ENCODE measurements at regions not wholly inside any gene's neighbourhood (a gene's known extent, or its start where the extent isn't known, plus 50 kb on each side); places are given as distances from the start of the nearest gene placed in this dataset.

DNA sequence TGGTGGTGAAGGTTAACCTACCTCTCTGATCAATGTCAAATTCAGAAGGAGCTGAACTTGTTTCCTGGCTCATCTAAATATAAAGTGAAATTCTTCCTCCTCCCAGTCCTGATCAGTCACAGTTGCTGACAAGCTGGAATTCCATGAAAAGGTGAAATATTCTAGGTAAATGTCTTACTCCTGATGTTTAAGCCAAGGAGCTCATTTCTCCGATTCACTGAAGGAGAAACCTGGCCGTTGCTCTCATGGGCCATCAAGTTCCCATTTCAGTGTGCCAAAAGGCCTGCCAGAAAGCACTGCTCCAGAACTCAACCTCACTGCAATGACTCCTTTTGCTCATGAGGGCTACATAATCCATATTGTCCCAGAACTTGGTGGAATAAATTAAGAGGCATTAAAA, 707.5 kb downstream of the GALC start:
- TF ChIP-seq, protein P1, sequence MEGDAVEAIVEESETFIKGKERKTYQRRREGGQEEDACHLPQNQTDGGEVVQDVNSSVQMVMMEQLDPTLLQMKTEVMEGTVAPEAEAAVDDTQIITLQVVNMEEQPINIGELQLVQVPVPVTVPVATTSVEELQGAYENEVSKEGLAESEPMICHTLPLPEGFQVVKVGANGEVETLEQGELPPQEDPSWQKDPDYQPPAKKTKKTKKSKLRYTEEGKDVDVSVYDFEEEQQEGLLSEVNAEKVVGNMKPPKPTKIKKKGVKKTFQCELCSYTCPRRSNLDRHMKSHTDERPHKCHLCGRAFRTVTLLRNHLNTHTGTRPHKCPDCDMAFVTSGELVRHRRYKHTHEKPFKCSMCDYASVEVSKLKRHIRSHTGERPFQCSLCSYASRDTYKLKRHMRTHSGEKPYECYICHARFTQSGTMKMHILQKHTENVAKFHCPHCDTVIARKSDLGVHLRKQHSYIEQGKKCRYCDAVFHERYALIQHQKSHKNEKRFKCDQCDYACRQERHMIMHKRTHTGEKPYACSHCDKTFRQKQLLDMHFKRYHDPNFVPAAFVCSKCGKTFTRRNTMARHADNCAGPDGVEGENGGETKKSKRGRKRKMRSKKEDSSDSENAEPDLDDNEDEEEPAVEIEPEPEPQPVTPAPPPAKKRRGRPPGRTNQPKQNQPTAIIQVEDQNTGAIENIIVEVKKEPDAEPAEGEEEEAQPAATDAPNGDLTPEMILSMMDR (IDR thresholded peaks at IDR 0.05) = no peak
- Histone ChIP-seq H3K4me3 (ENCODE audit: low read length) (no peak overlapping the region), H3K27me3 (ENCODE audit: control insufficient read depth, insufficient read depth, low read length) (no peaks in the 10 kb centered on the region), H3K36me3 (ENCODE audit: control insufficient read depth, insufficient read depth, low read length) (no peaks in the 10 kb centered on the region), H3K4me1 (ENCODE audit: control insufficient read depth, insufficient read depth, low read length) (no peaks in the 10 kb centered on the region), H3K27ac (ENCODE audit: low read length) (no peak overlapping the region), H3K9me3 (ENCODE audit: control insufficient read depth, insufficient read depth, low read length) (peaks cover 2% of the 10 kb centered on the region)
- Mint-ChIP-seq H3K27me3 (ENCODE audit: low read depth in 2 of 2) (no peaks in the 10 kb centered on the region), H3K4me1 (no peaks in the 10 kb centered on the region), H3K9me3 (peaks cover 8 to 22% of the 10 kb centered on the region in 2 donors), H3K27ac (no peak overlapping the region), H3K36me3 (no peaks in the 10 kb centered on the region), H3K4me3 (no peak overlapping the region)
- DNase-seq (no peak), ATAC-seq (no peak)
- 82% methylated on average over 2 of the region's 2 CpGs for WGBS (ENCODE audit: insufficient coverage)
- intact Hi-C loops (cut with micrococcal nuclease) = no loop called here

DNA sequence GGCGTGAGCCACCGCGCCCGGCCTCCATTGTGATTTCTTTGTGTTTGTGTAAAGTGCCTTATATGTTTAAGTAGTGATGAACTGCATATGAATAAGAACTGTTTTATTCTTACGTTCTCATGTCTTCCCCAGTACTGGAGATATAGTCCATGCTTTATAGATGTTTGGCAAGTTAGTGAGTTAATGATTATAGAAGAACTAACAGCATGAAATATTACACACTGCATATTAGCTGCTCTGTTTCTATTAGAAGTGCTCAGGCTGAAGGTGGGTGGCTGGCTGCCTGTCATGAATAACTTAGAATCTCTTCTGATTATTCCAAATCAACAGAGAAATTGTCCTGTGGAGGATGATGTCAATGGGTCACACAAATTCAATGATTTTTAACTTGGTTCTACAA, 709.4 kb downstream of the GALC start:
- no peak overlapping the region for H3K4me3 ChIP-seq (ENCODE audit: low read length)
- no peaks in the 10 kb centered on the region for H3K9me3 ChIP-seq (ENCODE audit: control insufficient read depth, insufficient read depth, low read length)
- Mint-ChIP-seq H3K27ac (no peak overlapping the region), H3K4me1 (no peaks in the 10 kb centered on the region), H3K4me3 (no peak overlapping the region), H3K9me3 (peaks cover 5 to 14% of the 10 kb centered on the region in 2 donors), H3K27me3 (ENCODE audit: low read depth in 2 of 2) (no peaks in the 10 kb centered on the region), H3K36me3 (no peaks in the 10 kb centered on the region)
- no peak overlapping the region for H3K27ac ChIP-seq (ENCODE audit: low read length)
- intact Hi-C loops (cut with micrococcal nuclease) = no loop called here
- DNase-seq (no peak), ATAC-seq (no peak)
- WGBS (ENCODE audit: insufficient coverage) = 97% methylated on average over 4 of the region's 5 CpGs
- H3K4me1 ChIP-seq (ENCODE audit: control insufficient read depth, insufficient read depth, low read length) = no peaks in the 10 kb centered on the region
- TF ChIP-seq, protein P1 (IDR thresholded peaks at IDR 0.05) = no peak
- no peaks in the 10 kb centered on the region for H3K36me3 ChIP-seq (ENCODE audit: control insufficient read depth, insufficient read depth, low read length)
- no peaks in the 10 kb centered on the region for H3K27me3 ChIP-seq (ENCODE audit: control insufficient read depth, insufficient read depth, low read length)

DNA sequence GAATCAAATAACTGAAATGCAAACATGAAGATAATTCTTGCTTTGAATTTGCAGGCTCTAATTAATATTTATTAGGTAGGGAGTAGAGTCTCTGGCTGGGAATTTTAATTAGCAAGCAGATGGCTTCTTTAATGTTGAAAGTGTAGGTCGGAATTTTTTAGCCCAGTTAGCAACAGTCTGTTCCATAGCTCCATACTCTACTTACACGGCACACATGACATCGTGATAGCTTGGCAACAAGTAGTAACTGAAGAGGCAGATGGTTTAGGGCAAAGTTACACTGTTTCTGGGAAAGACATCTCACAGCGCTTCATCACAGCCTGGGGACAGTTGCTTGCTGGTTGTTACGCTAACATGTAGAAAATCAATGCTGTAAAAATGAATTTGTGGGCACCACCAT, 710.7 kb downstream of the GALC start:
- Mint-ChIP-seq H3K4me3 (no peak overlapping the region), H3K36me3 (no peaks in the 10 kb centered on the region), H3K4me1 (no peaks in the 10 kb centered on the region), H3K9me3 (peaks cover 5 to 15% of the 10 kb centered on the region in 2 donors), H3K27ac (no peak overlapping the region), H3K27me3 (ENCODE audit: low read depth in 2 of 2) (no peaks in the 10 kb centered on the region)
- Histone ChIP-seq H3K27me3 (ENCODE audit: control insufficient read depth, insufficient read depth, low read length) (no peaks in the 10 kb centered on the region), H3K4me3 (ENCODE audit: low read length) (no peak overlapping the region), H3K36me3 (ENCODE audit: control insufficient read depth, insufficient read depth, low read length) (no peaks in the 10 kb centered on the region), H3K4me1 (ENCODE audit: control insufficient read depth, insufficient read depth, low read length) (no peaks in the 10 kb centered on the region), H3K9me3 (ENCODE audit: control insufficient read depth, insufficient read depth, low read length) (no peaks in the 10 kb centered on the region), H3K27ac (ENCODE audit: low read length) (no peak overlapping the region)
- ATAC-seq (no peak), DNase-seq (no peak)
- intact Hi-C loops (cut with micrococcal nuclease) = no loop called here
- TF ChIP-seq, protein P1 (IDR thresholded peaks at IDR 0.05) = no peak
- WGBS (ENCODE audit: insufficient coverage) = 87% methylated on average over 2 of the region's 5 CpGs

DNA sequence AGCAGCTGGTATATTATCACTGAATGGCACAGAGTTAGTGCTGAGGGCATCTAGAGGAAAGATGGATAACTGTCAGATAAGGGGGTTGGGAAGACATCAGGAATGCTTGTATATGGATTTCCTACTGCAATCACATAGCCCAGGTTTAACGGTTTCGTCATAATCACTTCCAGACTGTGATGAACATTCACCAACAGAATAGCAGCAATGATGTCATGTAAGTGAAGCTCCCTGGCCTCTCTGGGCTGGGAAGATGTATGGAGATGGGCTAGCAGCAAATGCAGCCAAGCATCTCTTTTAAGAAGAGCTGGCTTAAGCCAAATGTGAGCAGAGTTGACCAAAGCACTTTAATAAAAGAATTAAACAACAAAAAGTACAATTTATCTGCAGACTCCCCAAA, 714.6 kb downstream of the GALC start:
- ATAC-seq = no peak
- Histone ChIP-seq H3K27ac (ENCODE audit: low read length) (no peak overlapping the region), H3K4me1 (ENCODE audit: control insufficient read depth, insufficient read depth, low read length) (no peaks in the 10 kb centered on the region), H3K4me3 (ENCODE audit: low read length) (no peak overlapping the region), H3K36me3 (ENCODE audit: control insufficient read depth, insufficient read depth, low read length) (no peaks in the 10 kb centered on the region), H3K27me3 (ENCODE audit: control insufficient read depth, insufficient read depth, low read length) (no peaks in the 10 kb centered on the region), H3K9me3 (ENCODE audit: control insufficient read depth, insufficient read depth, low read length) (peaks cover 2% of the 10 kb centered on the region)
- no peaks in the 10 kb centered on the region for H3K27me3 Mint-ChIP-seq (ENCODE audit: low read depth in 2 of 2)
- peaks cover 15% of the 10 kb centered on the region in 2 donors for H3K9me3 Mint-ChIP-seq
- H3K36me3 Mint-ChIP-seq = peaks cover 5% of the 10 kb centered on the region
- H3K27ac Mint-ChIP-seq = no peak overlapping the region
- intact Hi-C loops (cut with micrococcal nuclease) = no loop called here
- DNase-seq = no peak
- TF ChIP-seq, protein P1 (IDR thresholded peaks at IDR 0.05) = no peak
- H3K4me1 Mint-ChIP-seq = no peaks in the 10 kb centered on the region
- WGBS (ENCODE audit: insufficient coverage) = no CpG with 5 or more reads among the region's 2 CpGs
- H3K4me3 Mint-ChIP-seq = no peak overlapping the region
